ENCODE measurements at regions not wholly inside any gene's neighbourhood (a gene's known extent, or its start where the extent isn't known, plus 50 kb on each side); places are given as distances from the start of the nearest gene placed in this dataset.

DNA sequence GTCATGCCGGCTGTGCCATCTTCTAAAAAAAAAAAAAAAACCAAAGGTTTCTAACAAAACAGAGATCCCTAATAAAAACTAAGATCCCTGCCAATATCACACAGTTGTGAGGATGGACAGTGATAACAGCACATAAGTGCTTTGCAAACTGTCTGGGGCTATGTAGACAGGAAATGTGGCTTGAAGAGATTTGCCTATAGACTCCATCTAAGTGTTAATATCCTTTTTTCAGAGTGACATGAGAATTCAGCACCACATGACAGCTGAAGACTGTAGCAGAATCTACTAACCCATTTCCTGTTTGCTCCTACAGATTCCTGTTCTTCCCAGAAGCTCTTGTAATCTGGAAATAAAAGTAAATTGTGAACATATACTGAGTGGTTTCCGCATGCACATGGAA, 215.4 kb downstream of the KDR start:
- in situ Hi-C loops (cut with HindIII; ENCODE audit: low pct_ligation_motif_present, low sequenced_read_pairs), result no loop called here
- no peak overlapping the region for H3K4me3 ChIP-seq (ENCODE audit: low read depth, low read length)
- TF ChIP-seq, protein P1, sequence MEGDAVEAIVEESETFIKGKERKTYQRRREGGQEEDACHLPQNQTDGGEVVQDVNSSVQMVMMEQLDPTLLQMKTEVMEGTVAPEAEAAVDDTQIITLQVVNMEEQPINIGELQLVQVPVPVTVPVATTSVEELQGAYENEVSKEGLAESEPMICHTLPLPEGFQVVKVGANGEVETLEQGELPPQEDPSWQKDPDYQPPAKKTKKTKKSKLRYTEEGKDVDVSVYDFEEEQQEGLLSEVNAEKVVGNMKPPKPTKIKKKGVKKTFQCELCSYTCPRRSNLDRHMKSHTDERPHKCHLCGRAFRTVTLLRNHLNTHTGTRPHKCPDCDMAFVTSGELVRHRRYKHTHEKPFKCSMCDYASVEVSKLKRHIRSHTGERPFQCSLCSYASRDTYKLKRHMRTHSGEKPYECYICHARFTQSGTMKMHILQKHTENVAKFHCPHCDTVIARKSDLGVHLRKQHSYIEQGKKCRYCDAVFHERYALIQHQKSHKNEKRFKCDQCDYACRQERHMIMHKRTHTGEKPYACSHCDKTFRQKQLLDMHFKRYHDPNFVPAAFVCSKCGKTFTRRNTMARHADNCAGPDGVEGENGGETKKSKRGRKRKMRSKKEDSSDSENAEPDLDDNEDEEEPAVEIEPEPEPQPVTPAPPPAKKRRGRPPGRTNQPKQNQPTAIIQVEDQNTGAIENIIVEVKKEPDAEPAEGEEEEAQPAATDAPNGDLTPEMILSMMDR (IDR thresholded peaks at IDR 0.05; ENCODE audit: low read depth, low read length, missing control alignments), result no peak
- H3K36me3 ChIP-seq (replicated peaks), result no peaks in the 10 kb centered on the region
- no peak for DNase-seq
- no peak overlapping the region for H3K27ac ChIP-seq
- H3K27me3 ChIP-seq (replicated peaks), result no peaks in the 10 kb centered on the region

DNA sequence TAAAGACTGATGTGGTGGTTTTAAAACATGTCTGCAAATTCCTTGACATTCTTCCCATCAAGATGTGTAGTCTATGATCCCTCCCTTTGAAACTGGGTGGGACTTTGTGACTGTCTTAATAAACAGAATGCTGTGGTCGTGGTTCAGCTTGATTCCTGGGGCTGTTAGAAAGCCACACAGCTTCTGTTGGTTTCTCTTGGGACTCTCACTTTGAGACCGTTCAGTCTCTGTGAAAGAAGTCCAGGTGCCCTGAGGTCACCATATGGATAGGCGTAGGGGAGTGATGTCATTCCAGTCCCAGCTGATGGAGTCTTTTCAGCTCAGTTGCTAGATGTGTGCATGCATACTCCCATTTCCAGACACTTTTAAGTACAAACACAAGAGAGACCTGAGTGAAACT, 216.6 kb downstream of the KDR start:
- Histone ChIP-seq H3K27me3 (replicated peaks) (no peaks in the 10 kb centered on the region), H3K27ac (no peak overlapping the region), H3K36me3 (replicated peaks) (no peaks in the 10 kb centered on the region), H3K4me3 (ENCODE audit: low read depth, low read length) (no peak overlapping the region)
- DNase-seq, result no peak
- in situ Hi-C loops (cut with HindIII; ENCODE audit: low pct_ligation_motif_present, low sequenced_read_pairs), result no loop called here
- TF ChIP-seq, protein P1 (IDR thresholded peaks at IDR 0.05; ENCODE audit: low read depth, low read length, missing control alignments), result no peak

- TF ChIP-seq, protein P1 (IDR thresholded peaks at IDR 0.05; ENCODE audit: low read depth, low read length, missing control alignments), result no peak
Measured at GRCh38 chr4:54904953-54905352, 220.4 kb downstream of the KDR start.

GRCh38 chr4:54902976-54903375, 222.4 kb downstream of the KDR start:
- DNase-seq, result no peak
- Histone ChIP-seq H3K36me3 (replicated peaks) (no peaks in the 10 kb centered on the region), H3K4me3 (ENCODE audit: low read depth, low read length) (no peak overlapping the region), H3K27ac (no peak overlapping the region), H3K27me3 (replicated peaks) (no peaks in the 10 kb centered on the region)
- TF ChIP-seq, protein P1 (IDR thresholded peaks at IDR 0.05; ENCODE audit: low read depth, low read length, missing control alignments), result no peak
- in situ Hi-C loops (cut with HindIII; ENCODE audit: low pct_ligation_motif_present, low sequenced_read_pairs), result no loop called here

More at GRCh38 chr4:54904953-54905352, 220.4 kb downstream of the KDR start:
- in situ Hi-C loops (cut with HindIII; ENCODE audit: low pct_ligation_motif_present, low sequenced_read_pairs), result no loop called here
- Histone ChIP-seq H3K27ac (no peak overlapping the region), H3K4me3 (ENCODE audit: low read depth, low read length) (no peak overlapping the region), H3K36me3 (replicated peaks) (no peaks in the 10 kb centered on the region), H3K27me3 (replicated peaks) (no peaks in the 10 kb centered on the region)
- DNase-seq, result no peak

GRCh38 chr4:54902271-54902670, 223.1 kb downstream of the KDR start:
- no peak overlapping the region for H3K4me3 ChIP-seq (ENCODE audit: low read depth, low read length)

GRCh38 chr4:54901202-54901601, 224.2 kb downstream of the KDR start:
- H3K27ac ChIP-seq, result no peak overlapping the region
- DNase-seq, result no peak
- no peaks in the 10 kb centered on the region for H3K27me3 ChIP-seq (replicated peaks)
- no peaks in the 10 kb centered on the region for H3K36me3 ChIP-seq (replicated peaks)
- TF ChIP-seq, protein P1 (IDR thresholded peaks at IDR 0.05; ENCODE audit: low read depth, low read length, missing control alignments), result no peak
- in situ Hi-C loops (cut with HindIII; ENCODE audit: low pct_ligation_motif_present, low sequenced_read_pairs), result no loop called here
- no peak overlapping the region for H3K4me3 ChIP-seq (ENCODE audit: low read depth, low read length)

More at GRCh38 chr4:54902271-54902670, 223.1 kb downstream of the KDR start:
- TF ChIP-seq, protein P1 (IDR thresholded peaks at IDR 0.05; ENCODE audit: low read depth, low read length, missing control alignments), result no peak
- in situ Hi-C loops (cut with HindIII; ENCODE audit: low pct_ligation_motif_present, low sequenced_read_pairs), result no loop called here
- Histone ChIP-seq H3K27me3 (replicated peaks) (no peaks in the 10 kb centered on the region), H3K36me3 (replicated peaks) (no peaks in the 10 kb centered on the region), H3K27ac (no peak overlapping the region)
- no peak for DNase-seq

Measured in brain microvascular endothelial cell (primary cell).